ENCODE measurements at regions not wholly inside any gene's neighbourhood (a gene's known extent, or its start where the extent isn't known, plus 50 kb on each side); places are given as distances from the start of the nearest gene placed in this dataset.
"Not testable (repeated sequence)": the region's sequence is repeated elsewhere in the genome, so short reads cannot be mapped to it uniquely, and the experiment has no call there.

GRCh38 chr10:30709229-30709628 lies 79.7 kb upstream of the LYZL2 start:
- H3K27ac ChIP-seq (ENCODE audit: low read depth in 1 of 2, low read length in 2 of 2): no peak overlapping the region
- WGBS (ENCODE audit: insufficient coverage): 97% methylated on average over 10 of the region's 10 CpGs

GRCh38 chr10:30708234-30708633 lies 78.7 kb upstream of the LYZL2 start:
- TF ChIP-seq, protein P1, sequence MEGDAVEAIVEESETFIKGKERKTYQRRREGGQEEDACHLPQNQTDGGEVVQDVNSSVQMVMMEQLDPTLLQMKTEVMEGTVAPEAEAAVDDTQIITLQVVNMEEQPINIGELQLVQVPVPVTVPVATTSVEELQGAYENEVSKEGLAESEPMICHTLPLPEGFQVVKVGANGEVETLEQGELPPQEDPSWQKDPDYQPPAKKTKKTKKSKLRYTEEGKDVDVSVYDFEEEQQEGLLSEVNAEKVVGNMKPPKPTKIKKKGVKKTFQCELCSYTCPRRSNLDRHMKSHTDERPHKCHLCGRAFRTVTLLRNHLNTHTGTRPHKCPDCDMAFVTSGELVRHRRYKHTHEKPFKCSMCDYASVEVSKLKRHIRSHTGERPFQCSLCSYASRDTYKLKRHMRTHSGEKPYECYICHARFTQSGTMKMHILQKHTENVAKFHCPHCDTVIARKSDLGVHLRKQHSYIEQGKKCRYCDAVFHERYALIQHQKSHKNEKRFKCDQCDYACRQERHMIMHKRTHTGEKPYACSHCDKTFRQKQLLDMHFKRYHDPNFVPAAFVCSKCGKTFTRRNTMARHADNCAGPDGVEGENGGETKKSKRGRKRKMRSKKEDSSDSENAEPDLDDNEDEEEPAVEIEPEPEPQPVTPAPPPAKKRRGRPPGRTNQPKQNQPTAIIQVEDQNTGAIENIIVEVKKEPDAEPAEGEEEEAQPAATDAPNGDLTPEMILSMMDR (IDR thresholded peaks at IDR 0.05): no peak

More at GRCh38 chr10:30709229-30709628, 79.7 kb upstream of the LYZL2 start:
- no peak for DNase-seq
- Mint-ChIP-seq H3K4me1 (peaks cover 17% of the 10 kb centered on the region), H3K27ac (no peak overlapping the region), H3K36me3 (peaks cover 0 to 4% of the 10 kb centered on the region in 2 donors), H3K4me3 (no peak overlapping the region), H3K9me3 (peaks cover 10 to 20% (median 12%) of the 10 kb centered on the region in 7 donors), H3K27me3 (ENCODE audit: low read depth in 3 of 3) (peaks cover 0 to 5% (median 5%) of the 10 kb centered on the region in 3 donors)
- no peaks in the 10 kb centered on the region for H4K20me1 ChIP-seq (ENCODE audit: insufficient read depth, low read length)
- intact Hi-C loops (cut with micrococcal nuclease): no loop called here
- H3K4me1 ChIP-seq (ENCODE audit: control insufficient read depth in 1 of 2, insufficient read depth in 2 of 2, low read length in 2 of 2): peaks cover 11 to 14% of the 10 kb centered on the region in 2 donors
- H3K27me3 ChIP-seq (ENCODE audit: control insufficient read depth in 2 of 2, insufficient read depth in 2 of 2, low read length in 2 of 2): no peaks in the 10 kb centered on the region
- H3K4me2 ChIP-seq (replicated peaks; ENCODE audit: extremely low read depth, low read length, poor library complexity, severe bottlenecking): no peak overlapping the region
- H3K36me3 ChIP-seq (replicated peaks in 1 of 2; ENCODE audit: control insufficient read depth in 1 of 2, insufficient read depth in 2 of 2, low read length in 2 of 2): no peaks in the 10 kb centered on the region
- H3K9ac ChIP-seq (ENCODE audit: insufficient read depth, low read length, poor library complexity, severe bottlenecking): no peak overlapping the region
- no peak overlapping the region for H2AFZ ChIP-seq (ENCODE audit: insufficient read depth, low read depth, low read length, poor library complexity, severe bottlenecking)
- TF ChIP-seq, protein P1 (IDR thresholded peaks at IDR 0.05): no peak
- H3K9me3 ChIP-seq (replicated peaks in 1 of 2; ENCODE audit: control insufficient read depth in 1 of 2, insufficient read depth in 1 of 2, low read length in 2 of 2): peaks cover 10 to 15% of the 10 kb centered on the region in 2 donors
- H3K79me2 ChIP-seq (ENCODE audit: insufficient read depth, low read length): no peaks in the 10 kb centered on the region
- H3K4me3 ChIP-seq (replicated peaks in 1 of 3; ENCODE audit: low read depth in 2 of 3, low read length in 3 of 3): no peak overlapping the region

DNA sequence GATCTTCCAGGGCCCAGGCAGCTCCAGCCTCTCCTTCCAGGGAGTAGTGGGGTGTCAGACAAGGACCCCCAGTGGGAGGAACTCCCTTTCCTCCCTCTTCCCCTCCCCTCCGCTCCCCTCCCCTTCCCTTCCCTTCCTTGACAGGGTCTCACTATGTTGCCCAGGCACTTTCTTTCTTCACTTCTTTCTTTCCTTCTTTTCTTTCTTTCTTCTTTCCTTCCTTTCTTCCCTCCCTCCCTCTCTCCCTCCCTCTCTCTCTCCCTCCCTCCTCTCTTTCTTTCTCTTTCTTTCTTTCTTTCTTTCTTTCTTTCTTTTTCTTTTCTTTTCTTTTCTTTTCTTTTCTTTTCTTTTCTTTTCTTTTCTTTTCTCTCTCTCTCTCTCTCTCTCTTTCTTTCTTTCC lies 76.6 kb upstream of the LYZL2 start:
- intact Hi-C loops (cut with micrococcal nuclease); H3K4me3 Mint-ChIP-seq; H3K9ac ChIP-seq (ENCODE audit: insufficient read depth, low read length, poor library complexity, severe bottlenecking); H3K79me2 ChIP-seq (ENCODE audit: insufficient read depth, low read length); H3K36me3 Mint-ChIP-seq; H3K4me2 ChIP-seq (replicated peaks; ENCODE audit: extremely low read depth, low read length, poor library complexity, severe bottlenecking); H3K27ac ChIP-seq (ENCODE audit: low read depth in 1 of 2, low read length in 2 of 2); DNase-seq; H3K9me3 ChIP-seq (replicated peaks in 1 of 2; ENCODE audit: control insufficient read depth in 1 of 2, insufficient read depth in 1 of 2, low read length in 2 of 2); H3K27me3 Mint-ChIP-seq (ENCODE audit: low read depth in 3 of 3); H4K20me1 ChIP-seq (ENCODE audit: insufficient read depth, low read length); H3K36me3 ChIP-seq (replicated peaks in 1 of 2; ENCODE audit: control insufficient read depth in 1 of 2, insufficient read depth in 2 of 2, low read length in 2 of 2); H2AFZ ChIP-seq (ENCODE audit: insufficient read depth, low read depth, low read length, poor library complexity, severe bottlenecking); H3K4me3 ChIP-seq (replicated peaks in 1 of 3; ENCODE audit: low read depth in 2 of 3, low read length in 3 of 3); H3K27ac Mint-ChIP-seq; H3K9me3 Mint-ChIP-seq; H3K27me3 ChIP-seq (ENCODE audit: control insufficient read depth in 2 of 2, insufficient read depth in 2 of 2, low read length in 2 of 2): not testable (repeated sequence)
- 71% methylated on average over 1 of the region's 1 CpG for WGBS (ENCODE audit: insufficient coverage)
- H3K4me1 ChIP-seq (ENCODE audit: control insufficient read depth in 1 of 2, insufficient read depth in 2 of 2, low read length in 2 of 2): peaks cover 20 to 21% of the 10 kb centered on the region in 2 donors
- peaks cover 25% of the 10 kb centered on the region for H3K4me1 Mint-ChIP-seq

More at GRCh38 chr10:30708234-30708633, 78.7 kb upstream of the LYZL2 start:
- H3K4me1 ChIP-seq (ENCODE audit: control insufficient read depth in 1 of 2, insufficient read depth in 2 of 2, low read length in 2 of 2): peaks cover 11 to 14% of the 10 kb centered on the region in 2 donors
- DNase-seq: no peak
- no peak overlapping the region for H3K4me3 Mint-ChIP-seq
- no peaks in the 10 kb centered on the region for H3K79me2 ChIP-seq (ENCODE audit: insufficient read depth, low read length)
- no peaks in the 10 kb centered on the region for H3K27me3 ChIP-seq (ENCODE audit: control insufficient read depth in 2 of 2, insufficient read depth in 2 of 2, low read length in 2 of 2)
- no peak overlapping the region for H3K27ac ChIP-seq (ENCODE audit: low read depth in 1 of 2, low read length in 2 of 2)
- peaks cover 0 to 5% of the 10 kb centered on the region in 2 donors for H3K9me3 ChIP-seq (replicated peaks in 1 of 2; ENCODE audit: control insufficient read depth in 1 of 2, insufficient read depth in 1 of 2, low read length in 2 of 2)
- no peaks in the 10 kb centered on the region for H3K36me3 Mint-ChIP-seq
- H3K9me3 Mint-ChIP-seq: peaks cover 0 to 10% (median 3%) of the 10 kb centered on the region in 7 donors
- H3K9ac ChIP-seq (ENCODE audit: insufficient read depth, low read length, poor library complexity, severe bottlenecking): no peak overlapping the region
- H4K20me1 ChIP-seq (ENCODE audit: insufficient read depth, low read length): no peaks in the 10 kb centered on the region
- H3K27ac Mint-ChIP-seq: no peak overlapping the region
- peaks cover 0 to 5% (median 5%) of the 10 kb centered on the region in 3 donors for H3K27me3 Mint-ChIP-seq (ENCODE audit: low read depth in 3 of 3)
- H3K4me3 ChIP-seq (replicated peaks in 1 of 3; ENCODE audit: low read depth in 2 of 3, low read length in 3 of 3): no peak overlapping the region
- H2AFZ ChIP-seq (ENCODE audit: insufficient read depth, low read depth, low read length, poor library complexity, severe bottlenecking): no peak overlapping the region
- peaks cover 17% of the 10 kb centered on the region for H3K4me1 Mint-ChIP-seq
- H3K36me3 ChIP-seq (replicated peaks in 1 of 2; ENCODE audit: control insufficient read depth in 1 of 2, insufficient read depth in 2 of 2, low read length in 2 of 2): no peaks in the 10 kb centered on the region
- WGBS (ENCODE audit: insufficient coverage): no CpG with 5 or more reads among the region's 3 CpGs
- H3K4me2 ChIP-seq (replicated peaks; ENCODE audit: extremely low read depth, low read length, poor library complexity, severe bottlenecking): no peak overlapping the region
- intact Hi-C loops (cut with micrococcal nuclease): no loop called here

Data from CD14-positive monocyte (primary cell).